Activated T-helper 2 cell treated with anti-CD3 and anti-CD28 coated beads, Interferon-gamma antibody, Interleukin-2, Interleukin-4, amounts not matched to agents 10 μg/mL and 5 μg/mL and 100 μg/mL, durations not matched to agents 14 hours and 24 hours and 36 hours (primary cell): ENCODE measurements at regions not wholly inside any gene's neighbourhood (a gene's known extent, or its start where the extent isn't known, plus 50 kb on each side); places are given as distances from the start of the nearest gene placed in this dataset.

ENCODE experiments used
- DNase-seq: peaks from one replicate; pipeline ENCODE4 v3.0.0; 2021; ENCODE audit warnings: low spot score
- H3K27ac Mint-ChIP-seq: one replicate; pipeline ENCODE4 v1.8.0; 2021; ENCODE audit warnings: mixed read lengths
- H3K27me3 Mint-ChIP-seq: one replicate; pipeline ENCODE4 v1.8.0; 2021; ENCODE audit warnings: low read depth, mixed read lengths
- H3K36me3 Mint-ChIP-seq: one replicate; pipeline ENCODE4 v1.8.0; 2021; ENCODE audit warnings: low read depth, mixed read lengths
- H3K4me1 Mint-ChIP-seq: one replicate; pipeline ENCODE4 v1.8.0; 2021; ENCODE audit warnings: low read depth, mixed read lengths
- H3K4me3 Mint-ChIP-seq: one replicate; pipeline ENCODE4 v1.8.0; 2021; ENCODE audit warnings: low read depth, mild to moderate bottlenecking, moderate library complexity, mixed read lengths
- H3K9me3 Mint-ChIP-seq: one replicate; pipeline ENCODE4 v1.8.0; 2021; ENCODE audit warnings: mixed read lengths
- intact Hi-C: fragments of 100-400 bp; cut with micrococcal nuclease; formaldehyde crosslinking; loops from one replicate; pipeline ENCODE4 v1.15.1; 2023

- intact Hi-C loops, result no loop called here
- Mint-ChIP-seq H3K27me3 (peaks cover 13% of the 10 kb centered on the region), H3K36me3 (no peaks in the 10 kb centered on the region), H3K4me1 (no peaks in the 10 kb centered on the region), H3K27ac (no peak overlapping the region), H3K9me3 (no peaks in the 10 kb centered on the region), H3K4me3 (no peak overlapping the region)
- no peak for DNase-seq
Observed at GRCh38 chr9:134509817-134510216, 131.8 kb upstream of the COL5A1 start.

GRCh38 chr9:134514503-134514902 lies 127.1 kb upstream of the COL5A1 start:
- Mint-ChIP-seq H3K4me3 (no peak overlapping the region), H3K27ac (no peak overlapping the region), H3K4me1 (no peaks in the 10 kb centered on the region), H3K36me3 (no peaks in the 10 kb centered on the region), H3K27me3 (peaks cover 8% of the 10 kb centered on the region), H3K9me3 (no peaks in the 10 kb centered on the region)
- intact Hi-C loops, result no loop called here
- no peak for DNase-seq

GRCh38 chr9:134515026-134515821 lies 126.4 kb upstream of the COL5A1 start:
- Mint-ChIP-seq H3K27me3 (peaks cover 3% of the 10 kb centered on the region), H3K9me3 (no peaks in the 10 kb centered on the region), H3K4me3 (no peak overlapping the region), H3K4me1 (no peaks in the 10 kb centered on the region), H3K36me3 (no peaks in the 10 kb centered on the region), H3K27ac (no peak overlapping the region)
- DNase-seq, result no peak
- intact Hi-C loops, result no loop called here

GRCh38 chr9:134516464-134516863 lies 125.1 kb upstream of the COL5A1 start:
- H3K4me3 Mint-ChIP-seq, result no peak overlapping the region
- no peak for DNase-seq
- H3K27ac Mint-ChIP-seq, result no peak overlapping the region
- no peaks in the 10 kb centered on the region for H3K4me1 Mint-ChIP-seq
- no peaks in the 10 kb centered on the region for H3K36me3 Mint-ChIP-seq
- H3K27me3 Mint-ChIP-seq, result peaks cover 3% of the 10 kb centered on the region
- intact Hi-C loops, result no loop called here
- no peaks in the 10 kb centered on the region for H3K9me3 Mint-ChIP-seq

GRCh38 chr9:134517069-134517680 lies 124.4 kb upstream of the COL5A1 start:
- Mint-ChIP-seq H3K27ac (no peak overlapping the region), H3K36me3 (no peaks in the 10 kb centered on the region), H3K4me1 (no peaks in the 10 kb centered on the region), H3K9me3 (no peaks in the 10 kb centered on the region), H3K27me3 (no peaks in the 10 kb centered on the region), H3K4me3 (no peak overlapping the region)
- intact Hi-C loops, result no loop called here
- DNase-seq, result no peak

- no peaks in the 10 kb centered on the region for H3K36me3 Mint-ChIP-seq
- no peaks in the 10 kb centered on the region for H3K4me1 Mint-ChIP-seq
- intact Hi-C loops, result no loop called here
- H3K4me3 Mint-ChIP-seq, result no peak overlapping the region
- H3K9me3 Mint-ChIP-seq, result no peaks in the 10 kb centered on the region
- H3K27me3 Mint-ChIP-seq, result no peaks in the 10 kb centered on the region
- DNase-seq, result no peak
- no peak overlapping the region for H3K27ac Mint-ChIP-seq
Observed at GRCh38 chr9:134518004-134518606, 123.5 kb upstream of the COL5A1 start.

GRCh38 chr9:134519375-134520070 lies 122.1 kb upstream of the COL5A1 start:
- Mint-ChIP-seq H3K27ac (no peak overlapping the region), H3K4me1 (no peaks in the 10 kb centered on the region), H3K4me3 (no peak overlapping the region), H3K9me3 (no peaks in the 10 kb centered on the region), H3K36me3 (no peaks in the 10 kb centered on the region), H3K27me3 (no peaks in the 10 kb centered on the region)
- intact Hi-C loops, result no loop called here
- DNase-seq, result no peak

- H3K4me3 Mint-ChIP-seq, result no peak overlapping the region
- H3K27me3 Mint-ChIP-seq, result no peaks in the 10 kb centered on the region
- H3K4me1 Mint-ChIP-seq, result no peaks in the 10 kb centered on the region
- H3K9me3 Mint-ChIP-seq, result no peaks in the 10 kb centered on the region
- H3K36me3 Mint-ChIP-seq, result no peaks in the 10 kb centered on the region
- H3K27ac Mint-ChIP-seq, result no peak overlapping the region
- no peak for DNase-seq
- intact Hi-C loops, result no loop called here
Observed at GRCh38 chr9:134521817-134522501, 119.6 kb upstream of the COL5A1 start.

GRCh38 chr9:134522502-134522848 lies 119.1 kb upstream of the COL5A1 start:
- no peak overlapping the region for H3K27ac Mint-ChIP-seq
- intact Hi-C loops, result no loop called here
- no peak overlapping the region for H3K4me3 Mint-ChIP-seq
- no peak for DNase-seq
- no peaks in the 10 kb centered on the region for H3K9me3 Mint-ChIP-seq
- H3K27me3 Mint-ChIP-seq, result no peaks in the 10 kb centered on the region
- no peaks in the 10 kb centered on the region for H3K4me1 Mint-ChIP-seq
- H3K36me3 Mint-ChIP-seq, result no peaks in the 10 kb centered on the region

GRCh38 chr9:134522976-134523375 lies 118.6 kb upstream of the COL5A1 start:
- intact Hi-C loops, result no loop called here
- H3K36me3 Mint-ChIP-seq, result no peaks in the 10 kb centered on the region
- H3K4me1 Mint-ChIP-seq, result no peaks in the 10 kb centered on the region
- no peak overlapping the region for H3K4me3 Mint-ChIP-seq
- no peaks in the 10 kb centered on the region for H3K9me3 Mint-ChIP-seq
- no peak for DNase-seq
- H3K27ac Mint-ChIP-seq, result no peak overlapping the region
- H3K27me3 Mint-ChIP-seq, result no peaks in the 10 kb centered on the region

GRCh38 chr9:134525070-134525815 lies 116.4 kb upstream of the COL5A1 start:
- Mint-ChIP-seq H3K36me3 (no peaks in the 10 kb centered on the region), H3K4me3 (no peak overlapping the region), H3K27me3 (no peaks in the 10 kb centered on the region), H3K4me1 (no peaks in the 10 kb centered on the region), H3K9me3 (no peaks in the 10 kb centered on the region), H3K27ac (no peak overlapping the region)
- no peak for DNase-seq
- intact Hi-C loops, result no loop called here
